IMR-90 (cell line): ENCODE measurements at regions not wholly inside any gene's neighbourhood (a gene's known extent, or its start where the extent isn't known, plus 50 kb on each side); places are given as distances from the start of the nearest gene placed in this dataset.

ENCODE experiments used
- ATAC-seq: fragments of 200-7000 bp; cut with Tn5 transposase; 2 replicates; pipeline ENCODE4 v1.9.1; 2020; ENCODE audit warnings: low read depth, mild to moderate bottlenecking, moderate library complexity
- BruUV-seq: library from RNA; stranded (reverse); fragments of 400-500 nt; replicated peaks from 2 replicates; lab custom pipeline; 2021; lab: Mats Ljungman, UMichigan
- CTCF ChIA-PET: fragments of 300-600 bp; formaldehyde crosslinking; extraction: SDS; loops from one replicate; lab custom pipeline; 2021; ENCODE audit warnings: antibody characterized with exemption; lab: Yijun Ruan, JAX
- POLR2A ChIA-PET: fragments of 300-600 bp; sonication (Branson Sonifier 250); formaldehyde crosslinking; loops from one replicate; lab custom pipeline; 2022; ENCODE audit warnings: antibody characterized with exemption; ENCODE audit not compliant: unreplicated experiment; lab: Charles Lee
- DNase-seq: peaks from one replicate; pipeline ENCODE4 v3.0.0; 2013
- H2AFZ ChIP-seq: replicated peaks from 2 replicates; pipeline ENCODE3; 2013; ENCODE audit warnings: low read length, mild to moderate bottlenecking; ENCODE audit not compliant: poor library complexity
- H2AK5ac ChIP-seq: 2 replicates; pipeline ENCODE4 v1.6.1; 2013; ENCODE audit warnings: low read depth, low read length, inconsistent platforms
- H2AK9ac ChIP-seq: replicated peaks from 2 replicates; pipeline ENCODE3; 2013; ENCODE audit warnings: mild to moderate bottlenecking, low read depth, low read length, moderate library complexity; ENCODE audit not compliant: poor library complexity
- H2BK120ac ChIP-seq: 2 replicates; pipeline ENCODE4 v1.6.1; 2013; ENCODE audit warnings: low read depth, low read length, inconsistent platforms
- H2BK15ac ChIP-seq: 3 replicates; pipeline ENCODE4 v1.6.1; 2013; ENCODE audit warnings: low read depth, low read length, inconsistent platforms
- H2BK20ac ChIP-seq: 2 replicates; pipeline ENCODE4 v1.6.1; 2013; ENCODE audit warnings: low read depth, mild to moderate bottlenecking, inconsistent platforms, low read length, moderate library complexity
- H2BK5ac ChIP-seq: 2 replicates; pipeline ENCODE4 v1.6.1; 2013; ENCODE audit warnings: mild to moderate bottlenecking, low read depth, low read length, inconsistent platforms; ENCODE audit not compliant: poor library complexity, severe bottlenecking
- H3K14ac ChIP-seq: replicated peaks from 2 replicates; pipeline ENCODE4 v1.6.1; 2013; ENCODE audit warnings: low read depth, low read length, inconsistent platforms
- H3K18ac ChIP-seq: 2 replicates; pipeline ENCODE4 v1.6.1; 2013; ENCODE audit warnings: low read depth, low read length, control low read depth
- H3K23ac ChIP-seq: 2 replicates; pipeline ENCODE4 v1.6.1; 2013; ENCODE audit warnings: low read depth, low read length, inconsistent platforms
- H3K27ac ChIP-seq: 2 replicates; pipeline ENCODE4 v1.5.1; 2013; ENCODE audit warnings: mild to moderate bottlenecking, control low read depth, low read length; ENCODE audit not compliant: insufficient read depth
- H3K27me3 ChIP-seq: 2 replicates; pipeline ENCODE4 v1.6.1; 2013; ENCODE audit warnings: low read length; ENCODE audit not compliant: control insufficient read depth, insufficient read depth
- H3K36me3 ChIP-seq: 2 replicates; pipeline ENCODE4 v1.6.1; 2013; ENCODE audit warnings: low read length, mixed read lengths; ENCODE audit not compliant: control insufficient read depth, insufficient read depth
- H3K4ac ChIP-seq: 2 replicates; pipeline ENCODE4 v1.6.1; 2013; ENCODE audit warnings: low read depth, low read length, inconsistent platforms
- H3K4me1 ChIP-seq: 2 replicates; pipeline ENCODE4 v1.6.1; 2013; ENCODE audit warnings: low read length, mixed read lengths; ENCODE audit not compliant: control insufficient read depth, insufficient read depth
- H3K4me2 ChIP-seq: 2 replicates; pipeline ENCODE4 v1.6.1; 2013; ENCODE audit warnings: low read depth, mild to moderate bottlenecking, control low read depth, low read length, moderate library complexity
- H3K4me3 ChIP-seq: 2 replicates; pipeline ENCODE4 v1.5.1; 2013; ENCODE audit warnings: low read depth, mild to moderate bottlenecking, control low read depth, low read length, moderate library complexity; ENCODE audit not compliant: insufficient read depth
- H3K56ac ChIP-seq: 2 replicates; pipeline ENCODE4 v1.6.1; 2013; ENCODE audit warnings: low read length, inconsistent platforms; ENCODE audit not compliant: insufficient read depth; ENCODE audit errors: extremely low read depth
- H3K79me1 ChIP-seq, 2 experiments: 2 replicates each; pipeline ENCODE4 v1.6.1; 2013; ENCODE audit warnings: low read length in 2 of 2, inconsistent platforms in 1 of 2, low read depth in 1 of 2
- H3K9ac ChIP-seq: 2 replicates; pipeline ENCODE4 v1.6.1; 2013; ENCODE audit warnings: low read depth, low read length, control low read depth
- H3K9me1 ChIP-seq: 2 replicates; pipeline ENCODE4 v1.6.1; 2013; ENCODE audit warnings: low read length, inconsistent platforms; ENCODE audit not compliant: insufficient read depth
- H3K9me3 ChIP-seq: 2 replicates; pipeline ENCODE4 v1.6.1; 2013; ENCODE audit warnings: low read length; ENCODE audit not compliant: control insufficient read depth, insufficient read depth
- H4K20me1 ChIP-seq: 2 replicates; pipeline ENCODE4 v1.6.1; 2013; ENCODE audit warnings: low read length, inconsistent platforms; ENCODE audit not compliant: insufficient read depth
- H4K5ac ChIP-seq: 2 replicates; pipeline ENCODE4 v1.6.1; 2013; ENCODE audit warnings: mild to moderate bottlenecking, low read depth, low read length, control low read depth
- H4K8ac ChIP-seq, 2 experiments: 2 replicates each; pipeline ENCODE4 v1.6.1; 2013; ENCODE audit warnings: low read depth in 2 of 2, low read length in 2 of 2, control low read depth in 1 of 2, inconsistent platforms in 1 of 2
- H4K91ac ChIP-seq: 2 replicates; pipeline ENCODE4 v1.6.1; 2013; ENCODE audit warnings: low read depth, low read length, inconsistent platforms; ENCODE audit not compliant: insufficient read depth
- CEBPB ChIP-seq: IDR thresholded peaks from 2 replicates; pipeline ENCODE4 v1.6.1; 2012; ENCODE audit warnings: low read depth, low read length, improper control_type of control experiment
- RCOR1 ChIP-seq: IDR thresholded peaks from 2 replicates; pipeline ENCODE4 v1.6.1; 2012; ENCODE audit warnings: mild to moderate bottlenecking, low read length, improper control_type of control experiment; ENCODE audit not compliant: insufficient replicate concordance
- WGBS, 2 experiments: methylation state at CpG; one replicate each; pipeline versions ENCODE4 v1.1.5 to v1.1.7; 2013; ENCODE audit warnings: missing lambda C conversion rate in 2 of 2; ENCODE audit not compliant: insufficient read length in 1 of 2; ENCODE audit errors: extremely low coverage in 2 of 2; 5-methylcytosine and 5-hydroxymethylcytosine counted together
- dilution Hi-C: fragments of 300-500 bp; cut with HindIII; formaldehyde crosslinking; loops from one replicate; pipeline ENCODE4 v1.14.3; 2018; ENCODE audit warnings: low sequenced_read_pairs; ENCODE audit not compliant: unreplicated experiment
- in situ Hi-C: fragments of 300-500 bp; cut with MboI; formaldehyde crosslinking; loops from 3 replicates; pipeline ENCODE4 v1.14.3; 2019; ENCODE audit warnings: low sequenced_read_pairs, inconsistent platforms, mixed read lengths
- intact Hi-C: fragments of 100-400 bp; cut with micrococcal nuclease; formaldehyde crosslinking; loops from 2 replicates; pipeline ENCODE4 v1.10.0; 2022

DNA sequence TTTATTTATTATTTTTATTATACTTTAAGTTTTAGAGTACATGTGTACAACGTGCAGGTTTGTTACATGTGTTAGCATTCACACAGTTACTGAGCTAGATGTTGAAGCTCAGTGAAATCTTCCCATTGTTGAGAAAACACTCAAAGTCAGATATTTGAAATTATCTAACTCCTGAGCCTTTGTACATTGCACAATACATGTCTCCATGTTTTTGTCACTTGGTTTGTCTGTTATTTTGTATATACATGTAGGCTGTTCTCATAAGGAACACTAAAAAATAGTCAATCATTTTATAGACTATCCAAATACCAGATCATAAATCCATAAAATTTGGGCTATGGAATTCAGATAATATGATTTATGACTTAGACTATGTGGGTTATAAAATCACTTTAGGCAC, 1126.5 kb downstream of the NSUN3 start:
- no peaks in the 10 kb centered on the region for H3K9me1 ChIP-seq
- no peak overlapping the region for H2BK120ac ChIP-seq
- H3K23ac ChIP-seq = no peak overlapping the region
- H3K14ac ChIP-seq = no peak overlapping the region
- no peak overlapping the region for H2BK20ac ChIP-seq
- no peaks in the 10 kb centered on the region for H3K4me1 ChIP-seq
- H2AK5ac ChIP-seq = no peak overlapping the region
- H3K4me2 ChIP-seq = no peak overlapping the region
- H4K5ac ChIP-seq = no peak overlapping the region
- dilution Hi-C loops (no loop called here), in situ Hi-C loops (no loop called here), intact Hi-C loops (no loop called here)
- no peak overlapping the region for H2AFZ ChIP-seq
- no peaks in the 10 kb centered on the region for H3K27me3 ChIP-seq
- peaks cover 3% of the 10 kb centered on the region; the same call in 1 of the 2 replicates for H3K9me3 ChIP-seq
- no CpG with 5 or more reads among the region's 1 CpG for WGBS, 2 experiments
- H4K20me1 ChIP-seq = no peaks in the 10 kb centered on the region
- H4K8ac ChIP-seq = no peak overlapping the region
- no peak overlapping the region for H2BK5ac ChIP-seq
- ATAC-seq (no peak), DNase-seq (no peak)
- H3K9ac ChIP-seq = no peak overlapping the region
- no peak overlapping the region for H3K56ac ChIP-seq
- no peaks in the 10 kb centered on the region for H3K79me1 ChIP-seq
- H3K27ac ChIP-seq = no peak overlapping the region
- CTCF ChIA-PET = no interaction called here
- BruUV-seq = no TSS peak
- no peak overlapping the region for H3K4ac ChIP-seq
- no peaks in the 10 kb centered on the region for H3K36me3 ChIP-seq
- POLR2A ChIA-PET = no interaction called here
- no peak overlapping the region for H4K91ac ChIP-seq
- no peak overlapping the region for H3K18ac ChIP-seq
- H2BK15ac ChIP-seq = no peak overlapping the region
- no peak overlapping the region for H3K4me3 ChIP-seq
- TF ChIP-seq RCOR1 (no peak), CEBPB (peak; percentile 59)
- H2AK9ac ChIP-seq = no peak overlapping the region
